ENCODE measurements at regions not wholly inside any gene's neighbourhood (a gene's known extent, or its start where the extent isn't known, plus 50 kb on each side); places are given as distances from the start of the nearest gene placed in this dataset.
"Not testable (repeated sequence)": the region's sequence is repeated elsewhere in the genome, so short reads cannot be mapped to it uniquely, and the experiment has no call there.

GRCh38 chr15:79736435-79737000 lies 160.3 kb downstream of the MTHFS start:
- Mint-ChIP-seq H3K36me3 (no peaks in the 10 kb centered on the region), H3K9me3 (peaks cover 8% of the 10 kb centered on the region), H3K27ac (no peak overlapping the region), H3K27me3 (peaks cover 6% of the 10 kb centered on the region), H3K4me3 (no peak overlapping the region), H3K4me1 (ENCODE audit: unreplicated experiment) (no peaks in the 10 kb centered on the region)
- TF ChIP-seq CTCF (conservative IDR thresholded peaks at IDR 0.05): no peak
- DNase-seq (ENCODE audit: extremely low spot score, unreplicated experiment): no peak

GRCh38 chr15:79738143-79738542 lies 158.7 kb downstream of the MTHFS start:
- Mint-ChIP-seq H3K27me3 (peaks cover 3% of the 10 kb centered on the region), H3K36me3 (no peaks in the 10 kb centered on the region), H3K4me3 (no peak overlapping the region), H3K4me1 (ENCODE audit: unreplicated experiment) (no peaks in the 10 kb centered on the region), H3K9me3 (peaks cover 8% of the 10 kb centered on the region), H3K27ac (no peak overlapping the region)
- no peak for TF ChIP-seq CTCF (conservative IDR thresholded peaks at IDR 0.05)
- no peak for DNase-seq (ENCODE audit: extremely low spot score, unreplicated experiment)

- Mint-ChIP-seq H3K36me3 (no peaks in the 10 kb centered on the region), H3K9me3 (peaks cover 8% of the 10 kb centered on the region), H3K4me1 (ENCODE audit: unreplicated experiment) (no peaks in the 10 kb centered on the region), H3K27me3 (peaks cover 3% of the 10 kb centered on the region), H3K4me3 (no peak overlapping the region), H3K27ac (no peak overlapping the region)
- DNase-seq (ENCODE audit: extremely low spot score, unreplicated experiment): no peak
- TF ChIP-seq CTCF (conservative IDR thresholded peaks at IDR 0.05): no peak
Measured at GRCh38 chr15:79740561-79740960, 156.3 kb downstream of the MTHFS start.

GRCh38 chr15:79743032-79743431 lies 153.8 kb downstream of the MTHFS start:
- TF ChIP-seq CTCF (conservative IDR thresholded peaks at IDR 0.05): no peak
- H3K9me3 Mint-ChIP-seq: peaks cover 8% of the 10 kb centered on the region
- H3K4me1 Mint-ChIP-seq (ENCODE audit: unreplicated experiment): no peaks in the 10 kb centered on the region
- no peak for DNase-seq (ENCODE audit: extremely low spot score, unreplicated experiment)
- no peaks in the 10 kb centered on the region for H3K27me3 Mint-ChIP-seq
- H3K27ac Mint-ChIP-seq: no peak overlapping the region
- no peaks in the 10 kb centered on the region for H3K36me3 Mint-ChIP-seq
- H3K4me3 Mint-ChIP-seq: no peak overlapping the region

- not testable (repeated sequence) for H3K27ac Mint-ChIP-seq; H3K9me3 Mint-ChIP-seq; DNase-seq (ENCODE audit: extremely low spot score, unreplicated experiment); H3K4me1 Mint-ChIP-seq (ENCODE audit: unreplicated experiment); H3K36me3 Mint-ChIP-seq; H3K27me3 Mint-ChIP-seq
- peak overlapping the region; percentile 50 for H3K4me3 Mint-ChIP-seq
Measured at GRCh38 chr15:79744485-79744884, 152.3 kb downstream of the MTHFS start.

- no peak for DNase-seq (ENCODE audit: extremely low spot score, unreplicated experiment)
- no peak for TF ChIP-seq CTCF (conservative IDR thresholded peaks at IDR 0.05)
- Mint-ChIP-seq H3K27me3 (no peaks in the 10 kb centered on the region), H3K9me3 (peaks cover 2% of the 10 kb centered on the region), H3K27ac (no peak overlapping the region), H3K4me1 (ENCODE audit: unreplicated experiment) (no peaks in the 10 kb centered on the region), H3K4me3 (no peak overlapping the region), H3K36me3 (no peaks in the 10 kb centered on the region)
Measured at GRCh38 chr15:79756365-79756764, 140.4 kb downstream of the MTHFS start.
